SK-N-SH treated with all-trans-retinoic acid at 6 μM for 48 hours (cell line): ENCODE measurements at regions not wholly inside any gene's neighbourhood (a gene's known extent, or its start where the extent isn't known, plus 50 kb on each side); places are given as distances from the start of the nearest gene placed in this dataset.
A peak's percentile ranks its signal among the peaks of the same experiment; 100 is the strongest.

Experiments used
- ATAC-seq: fragments of 200-7000 bp; cut with Tn5 transposase; 3 replicates; pipeline ENCODE4 v1.9.1; 2020; ENCODE audit warnings: mild to moderate bottlenecking, moderate library complexity
- ARNTL ChIP-seq: fragments of 450-650 bp; formaldehyde crosslinking; IDR thresholded peaks from 2 replicates; pipeline ENCODE4 v1.5.0; 2020; ENCODE audit warnings: low read depth, mild to moderate bottlenecking, moderate library complexity, borderline replicate concordance
- BACH2 ChIP-seq: fragments of 250-450 bp; sonication (Bioruptor Pico); IDR thresholded peaks from 2 replicates; pipeline ENCODE4 v1.9.0; 2021; ENCODE audit warnings: mild to moderate bottlenecking, borderline replicate concordance
- CREB5 ChIP-seq: fragments of 250-450 bp; sonication (Bioruptor Pico); IDR thresholded peaks from 2 replicates; pipeline ENCODE4 v1.5.1; 2020; ENCODE audit warnings: low read depth, mild to moderate bottlenecking, moderate library complexity
- CSDC2 ChIP-seq: fragments of 250-450 bp; sonication (Bioruptor Pico); IDR thresholded peaks from 2 replicates; pipeline ENCODE4 v1.5.0; 2020; ENCODE audit warnings: mild to moderate bottlenecking, moderate library complexity
- CSRNP3 ChIP-seq: fragments of 250-450 bp; sonication (Bioruptor Pico); IDR thresholded peaks from 2 replicates; pipeline ENCODE4 v1.5.1; 2021; ENCODE audit warnings: mild to moderate bottlenecking, moderate library complexity
- ESRRG ChIP-seq: fragments of 250-450 bp; sonication (Bioruptor Pico); IDR thresholded peaks from 2 replicates; pipeline ENCODE4 v1.6.1; 2021; ENCODE audit warnings: mild to moderate bottlenecking
- GLIS3 ChIP-seq: fragments of 250-450 bp; sonication (Bioruptor Pico); IDR thresholded peaks from 2 replicates; pipeline ENCODE4 v1.5.0; 2020; ENCODE audit warnings: mild to moderate bottlenecking, moderate library complexity
- ISL1 ChIP-seq: fragments of 250-450 bp; sonication (Bioruptor Pico); IDR thresholded peaks from 2 replicates; pipeline ENCODE4 v2.1.2; 2022; ENCODE audit warnings: mild to moderate bottlenecking, moderate library complexity
- OSR1 ChIP-seq: fragments of 250-450 bp; sonication (Bioruptor Pico); IDR thresholded peaks from 2 replicates; pipeline ENCODE4 v1.8.0; 2022; ENCODE audit warnings: moderate library complexity, mild to moderate bottlenecking, inconsistent platforms
- PPARA ChIP-seq: fragments of 250-450 bp; sonication (Bioruptor Pico); IDR thresholded peaks from 2 replicates; pipeline ENCODE4 v1.5.0; 2020; ENCODE audit warnings: mild to moderate bottlenecking, borderline replicate concordance
- RARB ChIP-seq: fragments of 250-450 bp; sonication (Bioruptor Pico); IDR thresholded peaks from 2 replicates; pipeline ENCODE4 v1.8.0; 2021; ENCODE audit warnings: mild to moderate bottlenecking, moderate library complexity
- SNAI2 ChIP-seq: fragments of 250-450 bp; sonication (Bioruptor Pico); IDR thresholded peaks from 2 replicates; pipeline ENCODE4 v1.5.0; 2020; ENCODE audit warnings: mild to moderate bottlenecking, moderate library complexity
- TCF4 ChIP-seq: fragments of 250-450 bp; sonication (Bioruptor Pico); IDR thresholded peaks from 2 replicates; pipeline ENCODE4 v1.8.0; 2021; ENCODE audit warnings: mild to moderate bottlenecking, moderate library complexity, borderline replicate concordance
- TOX ChIP-seq: fragments of 250-450 bp; sonication (Bioruptor Pico); IDR thresholded peaks from 2 replicates; pipeline ENCODE4 v1.8.0; 2021; ENCODE audit warnings: mild to moderate bottlenecking, moderate library complexity, borderline replicate concordance
- ZC3H10 ChIP-seq: fragments of 250-450 bp; sonication (Bioruptor Pico); IDR thresholded peaks from 2 replicates; pipeline ENCODE4 v1.5.1; 2021; ENCODE audit warnings: mild to moderate bottlenecking, moderate library complexity
- ZFP3 ChIP-seq: fragments of 250-450 bp; sonication (Bioruptor Pico); IDR thresholded peaks from 2 replicates; pipeline ENCODE4 v1.5.0; 2020; ENCODE audit warnings: mild to moderate bottlenecking, moderate library complexity
- ZNF565 ChIP-seq: fragments of 450-650 bp; formaldehyde crosslinking; conservative IDR thresholded peaks from 2 replicates; pipeline ENCODE4 v1.5.0; 2020; ENCODE audit warnings: low read depth, mild to moderate bottlenecking, moderate library complexity
- ZNF70 ChIP-seq: fragments of 450-650 bp; formaldehyde crosslinking; IDR thresholded peaks from 2 replicates; pipeline ENCODE4 v1.5.0; 2020; ENCODE audit warnings: mild to moderate bottlenecking, moderate library complexity
- ZNF8 ChIP-seq: fragments of 450-650 bp; formaldehyde crosslinking; IDR thresholded peaks from 2 replicates; pipeline ENCODE4 v1.5.0; 2020; ENCODE audit warnings: mild to moderate bottlenecking, moderate library complexity
- TF ChIP-seq, protein P1 (sequence below): fragments of 250-450 bp; sonication (Bioruptor Pico); IDR thresholded peaks from 2 replicates; pipeline ENCODE4 v1.5.0; 2020; ENCODE audit warnings: mild to moderate bottlenecking, moderate library complexity
- TF ChIP-seq, protein P2 (sequence below): fragments of 250-450 bp; sonication (Bioruptor Pico); IDR thresholded peaks from 2 replicates; pipeline ENCODE4 v1.8.0; 2021; ENCODE audit warnings: low read depth, mild to moderate bottlenecking, moderate library complexity, borderline replicate concordance
- TF ChIP-seq, protein P3 (sequence below): fragments of 250-450 bp; sonication (Bioruptor Pico); IDR thresholded peaks from 2 replicates; pipeline ENCODE4 v1.8.0; 2020; ENCODE audit warnings: mild to moderate bottlenecking, moderate library complexity, borderline replicate concordance

GRCh38 chr16:63323055-63323454 is 1286.8 kb upstream of the CDH8 start:
- peak; percentile 73 for ATAC-seq
- TF ChIP-seq CREB5 (CRISPR knock-in tag) (peak; percentile 69; the same call in 1 of the 2 replicates), ARNTL (CRISPR knock-in tag) (no peak), ISL1 (peak; percentile 87), GLIS3 (CRISPR knock-in tag) (no peak), OSR1 (CRISPR knock-in tag) (no peak)
- TF ChIP-seq, protein P1, sequence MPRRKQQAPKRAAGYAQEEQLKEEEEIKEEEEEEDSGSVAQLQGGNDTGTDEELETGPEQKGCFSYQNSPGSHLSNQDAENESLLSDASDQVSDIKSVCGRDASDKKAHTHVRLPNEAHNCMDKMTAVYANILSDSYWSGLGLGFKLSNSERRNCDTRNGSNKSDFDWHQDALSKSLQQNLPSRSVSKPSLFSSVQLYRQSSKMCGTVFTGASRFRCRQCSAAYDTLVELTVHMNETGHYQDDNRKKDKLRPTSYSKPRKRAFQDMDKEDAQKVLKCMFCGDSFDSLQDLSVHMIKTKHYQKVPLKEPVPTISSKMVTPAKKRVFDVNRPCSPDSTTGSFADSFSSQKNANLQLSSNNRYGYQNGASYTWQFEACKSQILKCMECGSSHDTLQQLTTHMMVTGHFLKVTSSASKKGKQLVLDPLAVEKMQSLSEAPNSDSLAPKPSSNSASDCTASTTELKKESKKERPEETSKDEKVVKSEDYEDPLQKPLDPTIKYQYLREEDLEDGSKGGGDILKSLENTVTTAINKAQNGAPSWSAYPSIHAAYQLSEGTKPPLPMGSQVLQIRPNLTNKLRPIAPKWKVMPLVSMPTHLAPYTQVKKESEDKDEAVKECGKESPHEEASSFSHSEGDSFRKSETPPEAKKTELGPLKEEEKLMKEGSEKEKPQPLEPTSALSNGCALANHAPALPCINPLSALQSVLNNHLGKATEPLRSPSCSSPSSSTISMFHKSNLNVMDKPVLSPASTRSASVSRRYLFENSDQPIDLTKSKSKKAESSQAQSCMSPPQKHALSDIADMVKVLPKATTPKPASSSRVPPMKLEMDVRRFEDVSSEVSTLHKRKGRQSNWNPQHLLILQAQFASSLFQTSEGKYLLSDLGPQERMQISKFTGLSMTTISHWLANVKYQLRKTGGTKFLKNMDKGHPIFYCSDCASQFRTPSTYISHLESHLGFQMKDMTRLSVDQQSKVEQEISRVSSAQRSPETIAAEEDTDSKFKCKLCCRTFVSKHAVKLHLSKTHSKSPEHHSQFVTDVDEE (CRISPR knock-in tag) = no peak

DNA sequence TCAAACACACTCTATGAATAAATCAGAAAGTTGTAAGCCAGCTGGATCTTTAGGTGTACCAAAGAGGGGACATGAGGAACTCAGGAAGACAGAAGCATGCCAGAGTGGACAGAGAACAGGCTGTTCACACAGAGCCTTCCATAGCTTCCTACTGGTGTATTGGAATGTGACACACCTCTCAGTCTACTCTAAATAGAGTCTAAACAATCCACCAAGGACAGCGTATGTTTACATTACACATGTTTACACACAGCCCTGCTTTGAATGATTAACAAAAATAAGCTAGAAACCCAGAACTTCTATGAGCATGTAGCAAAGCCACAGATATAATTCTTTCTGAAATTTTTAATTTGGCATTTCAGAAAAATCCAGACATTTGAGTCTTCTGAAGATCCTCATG is 1279.0 kb upstream of the CDH8 start:
- ATAC-seq = no peak
- no peak for TF ChIP-seq ZNF70 (CRISPR knock-in tag)
- TF ChIP-seq BACH2 (CRISPR knock-in tag) = no peak
- TF ChIP-seq, protein P2, sequence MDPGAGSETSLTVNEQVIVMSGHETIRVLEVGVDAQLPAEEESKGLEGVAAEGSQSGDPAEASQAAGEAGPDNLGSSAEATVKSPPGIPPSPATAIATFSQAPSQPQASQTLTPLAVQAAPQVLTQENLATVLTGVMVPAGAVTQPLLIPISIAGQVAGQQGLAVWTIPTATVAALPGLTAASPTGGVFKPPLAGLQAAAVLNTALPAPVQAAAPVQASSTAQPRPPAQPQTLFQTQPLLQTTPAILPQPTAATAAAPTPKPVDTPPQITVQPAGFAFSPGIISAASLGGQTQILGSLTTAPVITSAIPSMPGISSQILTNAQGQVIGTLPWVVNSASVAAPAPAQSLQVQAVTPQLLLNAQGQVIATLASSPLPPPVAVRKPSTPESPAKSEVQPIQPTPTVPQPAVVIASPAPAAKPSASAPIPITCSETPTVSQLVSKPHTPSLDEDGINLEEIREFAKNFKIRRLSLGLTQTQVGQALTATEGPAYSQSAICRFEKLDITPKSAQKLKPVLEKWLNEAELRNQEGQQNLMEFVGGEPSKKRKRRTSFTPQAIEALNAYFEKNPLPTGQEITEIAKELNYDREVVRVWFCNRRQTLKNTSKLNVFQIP (CRISPR knock-in tag) = no peak
- TF ChIP-seq ZNF8 (CRISPR knock-in tag) = no peak
- no peak for TF ChIP-seq CSDC2 (CRISPR knock-in tag)
- TF ChIP-seq, protein P3, sequence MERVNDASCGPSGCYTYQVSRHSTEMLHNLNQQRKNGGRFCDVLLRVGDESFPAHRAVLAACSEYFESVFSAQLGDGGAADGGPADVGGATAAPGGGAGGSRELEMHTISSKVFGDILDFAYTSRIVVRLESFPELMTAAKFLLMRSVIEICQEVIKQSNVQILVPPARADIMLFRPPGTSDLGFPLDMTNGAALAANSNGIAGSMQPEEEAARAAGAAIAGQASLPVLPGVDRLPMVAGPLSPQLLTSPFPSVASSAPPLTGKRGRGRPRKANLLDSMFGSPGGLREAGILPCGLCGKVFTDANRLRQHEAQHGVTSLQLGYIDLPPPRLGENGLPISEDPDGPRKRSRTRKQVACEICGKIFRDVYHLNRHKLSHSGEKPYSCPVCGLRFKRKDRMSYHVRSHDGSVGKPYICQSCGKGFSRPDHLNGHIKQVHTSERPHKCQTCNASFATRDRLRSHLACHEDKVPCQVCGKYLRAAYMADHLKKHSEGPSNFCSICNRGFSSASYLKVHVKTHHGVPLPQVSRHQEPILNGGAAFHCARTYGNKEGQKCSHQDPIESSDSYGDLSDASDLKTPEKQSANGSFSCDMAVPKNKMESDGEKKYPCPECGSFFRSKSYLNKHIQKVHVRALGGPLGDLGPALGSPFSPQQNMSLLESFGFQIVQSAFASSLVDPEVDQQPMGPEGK (CRISPR knock-in tag) = no peak
- no peak for TF ChIP-seq TCF4 (CRISPR knock-in tag)
- TF ChIP-seq ISL1 = no peak
- no peak for TF ChIP-seq GLIS3 (CRISPR knock-in tag)

DNA sequence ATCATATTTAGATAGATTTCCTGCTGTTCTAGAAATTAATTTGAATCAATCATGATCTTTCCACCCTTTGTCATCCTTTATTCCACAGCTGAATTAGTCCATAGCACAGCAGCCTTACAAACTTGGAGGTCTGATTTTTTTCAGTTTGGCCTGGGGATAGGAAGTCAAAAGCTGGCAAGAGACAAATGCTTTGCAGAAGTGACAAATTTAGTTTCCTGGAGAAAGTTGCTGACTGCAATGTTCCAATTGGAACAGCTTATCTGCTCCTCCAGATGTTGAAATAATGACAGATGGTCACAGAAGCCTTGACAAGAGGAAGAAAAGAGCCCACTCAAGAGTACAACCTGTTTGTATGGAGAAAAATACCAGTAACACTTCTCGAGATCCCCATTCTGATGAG is 1276.1 kb upstream of the CDH8 start:
- no peak for ATAC-seq
- TF ChIP-seq ESRRG (CRISPR knock-in tag) (no peak), ZNF565 (CRISPR knock-in tag) (no peak), CSRNP3 (no peak), PPARA (no peak), RARB (CRISPR knock-in tag) (no peak), ISL1 (no peak), TCF4 (CRISPR knock-in tag) (no peak), OSR1 (CRISPR knock-in tag) (no peak), TOX (CRISPR knock-in tag) (no peak), ZFP3 (CRISPR knock-in tag) (no peak), ZNF70 (CRISPR knock-in tag) (no peak), GLIS3 (CRISPR knock-in tag) (no peak), CSDC2 (CRISPR knock-in tag) (no peak), BACH2 (CRISPR knock-in tag) (no peak), SNAI2 (CRISPR knock-in tag) (no peak), ARNTL (CRISPR knock-in tag) (no peak), ZC3H10 (CRISPR knock-in tag) (no peak)
- TF ChIP-seq, protein P2 (CRISPR knock-in tag) = no peak
- TF ChIP-seq, protein P1 (CRISPR knock-in tag) = no peak
- TF ChIP-seq, all 23 proteins: peak for 0
